ENCODE measurements at regions not wholly inside any gene's neighbourhood (a gene's known extent, or its start where the extent isn't known, plus 50 kb on each side); places are given as distances from the start of the nearest gene placed in this dataset.
A peak's percentile ranks its signal among the peaks of the same experiment; 100 is the strongest.

DNA sequence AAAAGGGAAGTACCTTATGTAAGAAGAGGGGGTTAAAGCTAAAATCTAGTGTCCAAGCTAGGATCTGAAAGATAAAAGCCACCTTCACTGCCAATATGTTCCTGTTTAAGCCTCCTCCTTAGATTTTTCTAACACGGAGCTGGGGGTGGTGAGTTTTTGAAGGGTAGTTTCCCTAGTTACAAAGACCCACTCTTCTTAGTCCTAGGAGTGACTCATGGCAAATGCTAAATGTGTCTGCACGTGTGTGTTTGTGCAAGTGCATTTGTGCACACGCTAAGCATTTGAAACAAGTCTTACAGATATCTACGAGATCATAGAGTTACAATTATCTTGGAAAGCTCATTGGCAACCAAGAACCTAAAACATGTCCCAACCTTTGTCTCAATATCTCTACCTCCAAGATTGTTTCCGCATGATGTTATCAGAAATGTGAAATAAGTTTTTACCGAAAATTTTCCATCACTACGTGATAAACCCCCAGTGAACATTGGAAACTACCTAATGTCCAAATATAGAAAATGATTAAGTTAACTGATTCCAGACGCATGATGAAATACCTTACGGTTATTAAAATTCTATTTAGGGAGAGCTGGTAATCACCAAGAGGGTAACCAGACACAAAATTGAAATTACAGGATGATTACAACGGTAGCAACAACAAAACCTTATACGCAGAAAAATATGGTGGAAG lies 78.0 kb upstream of the HRH2 start:
- 48 to 53% methylated on average over 11 of the region's 11 CpGs for WGBS, 2 donors
- Histone ChIP-seq H3K27me3 (peaks cover 0 to under 1% (median 0%) of the 10 kb centered on the region in 7 donors), H3K4me3 (no peak overlapping the region), H3K36me3 (no peaks in the 10 kb centered on the region), H3K4me1 (peaks cover 0 to 10% (median 0%) of the 10 kb centered on the region in 9 donors), H3K9me3 (peaks cover 0 to 10% (median 0%) of the 10 kb centered on the region in 11 donors), H3K27ac (peak overlapping the region in 6 of 10 donors; percentile 33 to 66 (median 48))
- TF ChIP-seq, protein P1, sequence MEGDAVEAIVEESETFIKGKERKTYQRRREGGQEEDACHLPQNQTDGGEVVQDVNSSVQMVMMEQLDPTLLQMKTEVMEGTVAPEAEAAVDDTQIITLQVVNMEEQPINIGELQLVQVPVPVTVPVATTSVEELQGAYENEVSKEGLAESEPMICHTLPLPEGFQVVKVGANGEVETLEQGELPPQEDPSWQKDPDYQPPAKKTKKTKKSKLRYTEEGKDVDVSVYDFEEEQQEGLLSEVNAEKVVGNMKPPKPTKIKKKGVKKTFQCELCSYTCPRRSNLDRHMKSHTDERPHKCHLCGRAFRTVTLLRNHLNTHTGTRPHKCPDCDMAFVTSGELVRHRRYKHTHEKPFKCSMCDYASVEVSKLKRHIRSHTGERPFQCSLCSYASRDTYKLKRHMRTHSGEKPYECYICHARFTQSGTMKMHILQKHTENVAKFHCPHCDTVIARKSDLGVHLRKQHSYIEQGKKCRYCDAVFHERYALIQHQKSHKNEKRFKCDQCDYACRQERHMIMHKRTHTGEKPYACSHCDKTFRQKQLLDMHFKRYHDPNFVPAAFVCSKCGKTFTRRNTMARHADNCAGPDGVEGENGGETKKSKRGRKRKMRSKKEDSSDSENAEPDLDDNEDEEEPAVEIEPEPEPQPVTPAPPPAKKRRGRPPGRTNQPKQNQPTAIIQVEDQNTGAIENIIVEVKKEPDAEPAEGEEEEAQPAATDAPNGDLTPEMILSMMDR (IDR thresholded peaks at IDR 0.05), result no peak
- DNase-seq (no peak), ATAC-seq (peak in 6 of 8 donors; percentile 13 to 75 (median 38))
- intact Hi-C loops (cut with DNase I), result loop anchor here in 3 of 10 donors (10.0 kb wide), 2 partner anchors 105 to 135 kb away; no protein-coding TSS in a partner anchor

DNA sequence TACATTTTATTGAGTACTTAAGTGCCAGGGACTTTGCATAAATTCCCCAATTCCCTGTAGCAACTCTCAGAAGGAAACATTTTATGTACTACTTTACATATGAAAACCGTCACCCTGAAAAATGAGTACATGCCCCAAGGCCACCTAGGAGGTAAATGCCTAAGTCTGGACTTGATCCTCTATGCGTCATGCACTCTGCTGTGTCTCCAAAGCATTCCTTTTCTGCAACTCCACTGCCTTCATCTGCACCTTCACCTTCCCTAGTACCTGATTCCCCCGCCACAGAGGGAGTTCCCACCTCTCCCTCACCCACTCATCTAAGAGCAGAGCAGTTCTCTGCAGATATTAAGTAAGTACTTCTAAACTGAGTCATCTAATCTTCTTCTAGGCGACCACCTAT lies 75.2 kb upstream of the HRH2 start:
- Histone ChIP-seq H3K27ac (no peak overlapping the region), H3K36me3 (no peaks in the 10 kb centered on the region), H3K9me3 (peaks cover 0 to 10% (median 0%) of the 10 kb centered on the region in 11 donors), H3K4me3 (no peak overlapping the region), H3K4me1 (peaks cover 0 to 5% (median 0%) of the 10 kb centered on the region in 9 donors), H3K27me3 (no peaks in the 10 kb centered on the region)
- WGBS, 2 donors, result 85 to 91% methylated on average over 4 of the region's 4 CpGs
- DNase-seq (no peak), ATAC-seq (no peak)
- intact Hi-C loops (cut with DNase I), result no loop called here
- TF ChIP-seq, protein P1 (IDR thresholded peaks at IDR 0.05), result no peak

DNA sequence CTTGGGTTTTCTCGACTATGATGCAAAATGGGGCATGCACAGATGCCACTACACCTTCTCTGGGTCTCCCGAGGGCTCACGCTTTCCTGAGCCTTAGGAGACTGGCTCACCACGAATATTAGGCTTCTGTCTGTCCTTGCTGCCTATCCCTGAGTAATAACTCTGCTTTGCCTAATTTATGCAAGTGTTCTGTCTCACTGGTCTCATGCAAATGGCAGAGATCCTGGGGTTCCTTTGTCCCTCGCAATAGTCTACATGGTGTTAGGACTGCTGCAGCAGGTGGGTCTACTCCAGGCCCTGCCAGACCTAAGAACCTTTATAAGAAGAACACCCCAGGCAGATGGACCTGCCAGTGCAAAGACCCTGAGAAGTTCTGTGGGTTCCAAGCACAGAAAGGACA lies 72.3 kb upstream of the HRH2 start:
- 72 to 82% methylated on average over 5 of the region's 5 CpGs for WGBS, 2 donors
- intact Hi-C loops (cut with DNase I), result no loop called here
- TF ChIP-seq, protein P1 (IDR thresholded peaks at IDR 0.05), result no peak
- H3K27me3 ChIP-seq, result no peaks in the 10 kb centered on the region
- peaks cover 0 to 15% (median 0%) of the 10 kb centered on the region in 11 donors for H3K9me3 ChIP-seq
- H3K36me3 ChIP-seq, result no peaks in the 10 kb centered on the region
- peaks cover 0 to 8% (median 4%) of the 10 kb centered on the region in 9 donors for H3K4me1 ChIP-seq
- no peak for ATAC-seq
- no peak for DNase-seq
- no peak overlapping the region for H3K4me3 ChIP-seq
- H3K27ac ChIP-seq, result no peak overlapping the region

DNA sequence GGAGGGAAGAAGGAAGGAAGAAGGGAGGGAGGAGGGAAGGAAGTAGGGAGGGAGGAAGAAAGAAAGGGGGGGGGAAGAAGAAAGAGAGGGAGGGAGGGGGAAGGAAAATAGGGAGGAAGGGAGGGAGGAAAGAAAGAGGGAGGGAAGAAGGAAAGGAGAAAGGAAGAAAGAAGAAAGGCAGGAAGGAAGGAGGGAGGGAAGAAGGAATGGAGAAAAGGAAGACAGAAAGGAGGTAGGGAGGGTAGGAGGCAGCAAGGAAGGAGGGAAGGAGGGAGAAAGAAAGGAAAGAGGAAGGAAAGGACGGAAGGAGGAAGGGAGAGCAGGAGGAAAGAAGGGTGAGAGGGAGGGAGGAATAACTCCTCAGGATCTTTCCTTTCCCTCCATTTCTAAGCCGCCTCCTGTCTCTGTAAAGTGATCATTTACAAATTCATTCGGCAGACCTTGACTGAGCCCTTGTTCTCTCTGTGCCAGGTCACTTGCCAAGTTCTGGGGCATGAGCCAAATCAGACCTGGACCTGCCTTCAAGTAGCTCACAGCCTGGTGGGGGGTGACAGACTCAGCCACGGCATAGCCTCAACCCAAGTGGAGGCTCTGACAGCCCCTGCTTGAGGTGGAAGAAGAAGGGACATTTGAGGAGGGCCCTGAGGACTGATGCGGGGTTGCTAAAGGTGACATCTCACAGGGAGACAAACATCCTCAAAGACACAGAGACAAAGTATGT lies 69.0 kb upstream of the HRH2 start:
- peaks cover 0 to 5% (median 0%) of the 10 kb centered on the region in 11 donors for H3K9me3 ChIP-seq
- H3K27me3 ChIP-seq, result no peaks in the 10 kb centered on the region
- peak overlapping the region in 2 of 10 donors; percentile 22 to 43 for H3K27ac ChIP-seq
- H3K4me3 ChIP-seq, result no peak overlapping the region
- DNase-seq (peak; percentile 37 to 41), ATAC-seq (peak in 6 of 8 donors; percentile 49 to 83 (median 70))
- intact Hi-C loops (cut with DNase I), result no loop called here
- TF ChIP-seq, protein P1 (IDR thresholded peaks at IDR 0.05), result no peak
- peaks cover 0 to 16% (median 4%) of the 10 kb centered on the region in 9 donors for H3K4me1 ChIP-seq
- 49 to 73% methylated on average over 5 of the region's 5 CpGs for WGBS, 2 donors
- H3K36me3 ChIP-seq, result no peaks in the 10 kb centered on the region
